ENCODE measurements at regions not wholly inside any gene's neighbourhood (a gene's known extent, or its start where the extent isn't known, plus 50 kb on each side); places are given as distances from the start of the nearest gene placed in this dataset.

DNA sequence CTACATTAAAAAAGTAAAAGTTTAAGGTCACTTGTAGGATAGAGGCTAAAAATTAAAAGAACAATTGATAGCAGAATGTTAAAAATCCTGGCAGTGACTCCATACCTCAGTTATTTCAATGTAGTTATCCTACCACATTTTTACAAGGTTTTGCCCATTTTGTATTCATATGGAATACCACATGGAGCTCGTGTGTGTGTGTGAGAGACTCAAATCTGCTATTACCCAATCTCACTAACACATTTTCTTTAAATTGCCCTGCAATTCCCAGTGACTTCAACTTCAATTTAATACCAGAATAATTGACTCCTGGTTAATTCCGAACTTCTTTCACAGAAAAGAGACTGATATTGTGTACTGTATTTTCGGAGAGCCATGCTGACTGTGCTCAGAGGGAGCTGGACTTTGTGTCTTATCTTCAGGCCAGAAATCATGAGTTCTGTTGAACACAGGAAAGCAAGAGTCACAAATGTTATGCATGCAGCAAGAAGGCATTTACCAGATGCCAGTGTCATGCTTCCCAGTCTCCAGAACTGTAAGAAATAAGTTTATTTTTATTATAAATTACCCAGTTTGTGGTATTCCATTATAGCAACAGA is 529.0 kb upstream of the NECTIN3 start:
- Mint-ChIP-seq H3K27ac (no peak overlapping the region), H3K9me3 (no peaks in the 10 kb centered on the region), H3K4me1 (ENCODE audit: low read depth) (no peaks in the 10 kb centered on the region), H3K36me3 (ENCODE audit: low read depth) (no peaks in the 10 kb centered on the region), H3K27me3 (peaks cover 3% of the 10 kb centered on the region), H3K4me3 (no peak overlapping the region)

DNA sequence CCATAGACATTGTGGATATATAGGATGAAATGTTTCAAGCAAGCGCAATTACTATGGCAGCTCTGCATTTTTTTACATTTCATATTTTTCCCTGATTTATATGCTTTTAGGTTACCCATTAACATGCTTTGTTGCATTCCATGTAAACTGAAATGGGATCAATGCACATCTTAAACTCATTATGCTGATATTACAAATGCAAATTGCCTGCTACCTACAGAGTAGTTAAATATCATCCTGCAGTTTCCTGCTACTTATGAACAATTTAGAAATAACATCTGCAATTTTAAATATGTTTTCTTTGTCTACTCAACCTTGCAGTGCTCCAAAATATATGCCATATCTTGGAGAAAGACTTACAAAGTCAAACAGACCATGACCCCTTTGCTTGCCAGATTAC is 526.9 kb upstream of the NECTIN3 start:
- H3K4me3 Mint-ChIP-seq, result no peak overlapping the region
- no peaks in the 10 kb centered on the region for H3K9me3 Mint-ChIP-seq
- no peak overlapping the region for H3K27ac Mint-ChIP-seq
- peaks cover 3% of the 10 kb centered on the region for H3K27me3 Mint-ChIP-seq
- no peaks in the 10 kb centered on the region for H3K4me1 Mint-ChIP-seq (ENCODE audit: low read depth)
- H3K36me3 Mint-ChIP-seq (ENCODE audit: low read depth), result no peaks in the 10 kb centered on the region

DNA sequence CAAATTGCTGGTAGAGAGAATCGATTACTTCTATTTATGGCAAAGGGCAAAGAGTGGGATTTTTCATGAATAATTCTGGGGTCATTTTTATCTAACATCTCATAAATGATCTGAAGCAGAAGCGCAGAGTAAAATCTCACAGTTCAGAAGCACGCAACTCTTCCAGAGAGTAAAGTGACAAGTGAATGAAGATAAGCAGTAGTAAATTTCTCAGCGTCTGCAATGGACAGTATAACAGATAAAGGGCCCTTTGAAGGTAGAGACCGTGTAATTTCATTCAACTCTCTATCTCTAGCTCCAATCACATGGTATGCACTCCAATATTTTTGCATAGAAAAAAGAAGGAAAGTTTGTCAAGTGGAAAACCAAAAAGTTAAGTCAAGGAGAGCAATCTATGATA is 521.1 kb upstream of the NECTIN3 start:
- Mint-ChIP-seq H3K27ac (no peak overlapping the region), H3K36me3 (ENCODE audit: low read depth) (no peaks in the 10 kb centered on the region), H3K27me3 (peaks cover 5% of the 10 kb centered on the region), H3K9me3 (no peaks in the 10 kb centered on the region), H3K4me3 (no peak overlapping the region), H3K4me1 (ENCODE audit: low read depth) (no peaks in the 10 kb centered on the region)

DNA sequence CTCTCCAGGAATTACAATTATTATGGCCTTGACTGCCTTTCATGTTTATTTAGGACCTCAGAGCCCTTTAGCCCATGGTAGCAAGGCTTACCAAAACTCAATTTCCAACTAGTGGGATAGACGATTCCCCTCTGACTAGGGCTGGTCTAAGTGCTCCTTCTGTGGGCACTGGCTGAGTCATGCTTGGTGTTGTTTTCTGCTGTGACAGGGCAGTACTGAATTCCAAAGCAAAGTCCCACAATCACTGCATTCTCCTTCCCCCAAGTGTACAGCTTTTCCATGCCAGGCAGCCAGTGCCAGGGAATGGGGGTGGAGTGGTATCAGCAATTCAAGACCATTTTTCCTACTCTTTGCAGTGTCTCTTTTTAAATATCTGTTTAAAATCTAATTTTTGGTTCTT is 509.0 kb upstream of the NECTIN3 start:
- Mint-ChIP-seq H3K4me1 (ENCODE audit: low read depth) (no peaks in the 10 kb centered on the region), H3K4me3 (no peak overlapping the region), H3K27me3 (peaks cover 8% of the 10 kb centered on the region), H3K27ac (no peak overlapping the region), H3K9me3 (no peaks in the 10 kb centered on the region), H3K36me3 (ENCODE audit: low read depth) (no peaks in the 10 kb centered on the region)

DNA sequence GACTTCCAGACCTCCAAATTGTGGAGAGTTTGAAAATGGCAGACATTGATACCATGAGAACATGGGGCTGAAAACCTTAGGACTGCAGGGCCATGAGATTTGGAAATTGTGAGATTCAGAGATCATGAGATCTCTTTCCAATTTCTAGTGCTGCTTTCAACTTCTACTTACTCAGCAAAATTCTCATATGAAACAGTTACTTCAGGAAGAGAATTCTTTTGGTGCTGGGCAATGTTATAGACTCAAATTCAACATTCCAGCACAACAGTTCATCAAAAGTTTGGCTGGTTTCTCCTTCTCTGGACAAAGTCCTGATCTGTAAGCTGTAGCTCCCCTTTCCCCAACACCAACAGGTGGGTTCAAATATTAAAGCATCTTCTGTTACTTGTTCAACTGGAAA is 506.9 kb upstream of the NECTIN3 start:
- no peaks in the 10 kb centered on the region for H3K4me1 Mint-ChIP-seq (ENCODE audit: low read depth)
- H3K27me3 Mint-ChIP-seq, result peaks cover 8% of the 10 kb centered on the region

DNA sequence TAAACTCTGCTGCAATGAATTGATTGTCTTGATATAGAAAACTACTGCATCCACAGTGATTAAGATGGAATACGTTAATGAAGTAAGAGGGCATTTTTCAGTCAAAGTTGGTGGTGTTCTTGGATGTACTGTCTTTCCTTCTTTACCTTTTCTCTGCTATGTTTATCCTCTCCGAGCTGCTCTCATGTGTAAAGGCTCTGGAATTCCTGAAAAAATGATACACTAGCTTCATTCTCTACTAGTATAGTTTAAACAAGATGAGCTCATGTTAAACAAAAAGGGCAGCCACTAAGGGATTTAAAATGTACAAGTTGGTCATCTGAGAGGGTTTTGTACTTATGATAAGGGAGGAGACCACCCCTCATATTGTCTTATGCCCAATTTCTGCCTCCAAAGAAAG is 504.6 kb upstream of the NECTIN3 start:
- H3K4me1 Mint-ChIP-seq (ENCODE audit: low read depth), result no peaks in the 10 kb centered on the region
- peaks cover 8% of the 10 kb centered on the region for H3K27me3 Mint-ChIP-seq
- no peaks in the 10 kb centered on the region for H3K36me3 Mint-ChIP-seq (ENCODE audit: low read depth)
- no peak overlapping the region for H3K27ac Mint-ChIP-seq
- H3K4me3 Mint-ChIP-seq, result no peak overlapping the region
- H3K9me3 Mint-ChIP-seq, result no peaks in the 10 kb centered on the region

More for the DNA sequence above, 506.9 kb upstream of the NECTIN3 start:
- no peaks in the 10 kb centered on the region for H3K36me3 Mint-ChIP-seq (ENCODE audit: low read depth)
- H3K27ac Mint-ChIP-seq, result no peak overlapping the region
- no peaks in the 10 kb centered on the region for H3K9me3 Mint-ChIP-seq
- H3K4me3 Mint-ChIP-seq, result no peak overlapping the region

DNA sequence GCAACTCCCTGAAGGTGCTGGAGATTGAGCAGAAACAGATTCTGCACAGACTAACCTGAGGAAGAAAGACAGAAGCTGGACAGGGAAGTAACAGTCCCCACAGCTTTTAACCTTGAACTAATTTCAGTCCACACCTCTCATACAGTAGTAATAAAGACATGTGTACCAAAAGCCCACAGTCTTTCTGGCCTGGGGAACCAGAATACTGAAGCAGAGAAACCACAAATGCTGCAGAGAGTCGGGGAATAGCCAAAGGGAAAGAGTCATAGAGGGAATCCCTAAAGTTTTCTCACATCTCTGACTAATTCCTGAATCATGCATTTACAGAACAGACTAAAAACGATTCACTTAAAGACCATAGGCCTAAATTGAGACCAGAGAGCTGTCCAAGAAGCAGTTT is 503.4 kb upstream of the NECTIN3 start:
- no peak overlapping the region for H3K27ac Mint-ChIP-seq
- H3K4me3 Mint-ChIP-seq, result no peak overlapping the region
- H3K9me3 Mint-ChIP-seq, result no peaks in the 10 kb centered on the region
- peaks cover 8% of the 10 kb centered on the region for H3K27me3 Mint-ChIP-seq
- H3K4me1 Mint-ChIP-seq (ENCODE audit: low read depth), result no peaks in the 10 kb centered on the region
- no peaks in the 10 kb centered on the region for H3K36me3 Mint-ChIP-seq (ENCODE audit: low read depth)

DNA sequence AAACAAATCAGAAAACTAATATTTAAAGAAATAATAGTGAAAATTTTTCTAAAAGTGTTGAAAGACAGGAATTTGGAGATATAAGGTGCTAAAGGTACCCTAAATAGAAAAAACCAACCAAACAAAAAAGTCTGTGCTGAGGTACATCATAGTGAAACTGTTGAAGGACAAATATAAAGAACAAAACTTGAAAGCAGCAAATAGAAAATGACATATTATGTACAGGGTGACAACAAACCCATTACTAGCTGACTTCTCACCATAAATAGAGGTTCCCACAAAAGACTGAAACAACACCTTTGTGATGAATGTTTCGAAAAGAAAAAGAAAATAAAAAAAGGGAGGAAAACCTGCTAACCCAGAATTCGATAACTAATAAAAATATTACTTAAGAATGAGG is 502.5 kb upstream of the NECTIN3 start:
- H3K27me3 Mint-ChIP-seq, result peaks cover 4% of the 10 kb centered on the region
- H3K27ac Mint-ChIP-seq, result no peak overlapping the region
- H3K4me3 Mint-ChIP-seq, result no peak overlapping the region
- H3K36me3 Mint-ChIP-seq (ENCODE audit: low read depth), result no peaks in the 10 kb centered on the region
- no peaks in the 10 kb centered on the region for H3K4me1 Mint-ChIP-seq (ENCODE audit: low read depth)
- no peaks in the 10 kb centered on the region for H3K9me3 Mint-ChIP-seq

DNA sequence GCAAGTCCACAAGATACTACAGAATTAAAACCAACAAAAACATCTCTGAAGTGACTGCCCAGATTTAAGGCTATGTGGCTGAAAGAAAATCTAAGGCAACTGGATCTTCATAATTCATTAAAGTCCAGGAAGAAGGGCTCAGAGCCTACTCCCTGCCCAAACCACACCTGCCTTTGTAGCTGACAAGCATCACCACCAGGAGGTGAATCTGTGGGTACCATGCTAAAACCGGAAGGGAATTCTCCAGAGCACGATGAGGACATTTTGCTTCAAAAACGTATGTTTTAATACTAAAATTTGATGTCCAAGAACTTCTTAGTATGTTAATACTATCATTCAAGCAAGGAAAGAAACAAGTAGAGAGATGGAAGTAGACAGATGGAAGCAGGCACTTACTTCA is 495.9 kb upstream of the NECTIN3 start:
- no peak overlapping the region for H3K4me3 Mint-ChIP-seq
- no peak overlapping the region for H3K27ac Mint-ChIP-seq
- no peaks in the 10 kb centered on the region for H3K9me3 Mint-ChIP-seq

DNA sequence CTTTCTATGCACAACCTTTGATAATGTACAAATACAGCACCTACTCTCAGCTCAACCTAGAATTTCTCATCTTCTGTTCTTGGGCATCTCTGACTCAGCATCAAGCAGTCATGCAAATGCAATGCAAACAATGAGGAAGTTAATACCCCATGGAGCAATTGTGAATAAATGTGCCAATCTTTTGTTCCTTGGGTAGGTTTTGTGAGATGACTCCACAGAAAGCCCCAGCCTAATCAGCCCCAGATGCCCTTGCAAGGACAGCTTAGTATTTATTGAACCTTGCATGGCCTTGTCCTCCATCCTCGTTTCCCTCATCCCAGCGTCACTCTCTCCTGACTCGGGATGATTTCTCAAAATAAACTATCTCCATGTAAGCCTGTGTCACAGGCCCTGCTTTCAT is 494.7 kb upstream of the NECTIN3 start:
- Mint-ChIP-seq H3K27me3 (no peaks in the 10 kb centered on the region), H3K9me3 (no peaks in the 10 kb centered on the region), H3K36me3 (ENCODE audit: low read depth) (no peaks in the 10 kb centered on the region), H3K27ac (no peak overlapping the region), H3K4me1 (ENCODE audit: low read depth) (no peaks in the 10 kb centered on the region), H3K4me3 (no peak overlapping the region)

More for the DNA sequence above, 495.9 kb upstream of the NECTIN3 start:
- no peaks in the 10 kb centered on the region for H3K27me3 Mint-ChIP-seq
- no peaks in the 10 kb centered on the region for H3K4me1 Mint-ChIP-seq (ENCODE audit: low read depth)
- H3K36me3 Mint-ChIP-seq (ENCODE audit: low read depth), result no peaks in the 10 kb centered on the region

DNA sequence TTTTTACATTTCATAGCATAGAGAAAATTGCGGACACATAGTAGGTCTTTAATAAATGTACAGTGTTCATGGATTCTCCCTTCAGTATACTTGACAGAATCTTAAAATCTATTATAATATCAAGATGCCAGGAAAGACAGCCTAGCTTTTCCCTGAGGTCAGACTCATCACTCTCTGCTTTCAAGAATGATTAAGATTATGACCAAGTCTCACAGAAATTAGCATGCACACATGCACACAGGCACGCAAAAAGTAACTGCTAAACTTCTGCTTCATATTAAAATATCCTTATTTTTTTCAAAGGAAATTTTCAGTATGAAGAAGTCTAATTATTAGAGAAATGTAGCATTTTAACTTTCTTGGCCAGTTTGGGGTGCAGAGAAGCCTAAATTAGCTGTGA is 493.8 kb upstream of the NECTIN3 start:
- H3K27ac Mint-ChIP-seq, result no peak overlapping the region
- H3K36me3 Mint-ChIP-seq (ENCODE audit: low read depth), result no peaks in the 10 kb centered on the region
- H3K4me1 Mint-ChIP-seq (ENCODE audit: low read depth), result no peaks in the 10 kb centered on the region
- H3K27me3 Mint-ChIP-seq, result no peaks in the 10 kb centered on the region
- no peaks in the 10 kb centered on the region for H3K9me3 Mint-ChIP-seq
- no peak overlapping the region for H3K4me3 Mint-ChIP-seq

DNA sequence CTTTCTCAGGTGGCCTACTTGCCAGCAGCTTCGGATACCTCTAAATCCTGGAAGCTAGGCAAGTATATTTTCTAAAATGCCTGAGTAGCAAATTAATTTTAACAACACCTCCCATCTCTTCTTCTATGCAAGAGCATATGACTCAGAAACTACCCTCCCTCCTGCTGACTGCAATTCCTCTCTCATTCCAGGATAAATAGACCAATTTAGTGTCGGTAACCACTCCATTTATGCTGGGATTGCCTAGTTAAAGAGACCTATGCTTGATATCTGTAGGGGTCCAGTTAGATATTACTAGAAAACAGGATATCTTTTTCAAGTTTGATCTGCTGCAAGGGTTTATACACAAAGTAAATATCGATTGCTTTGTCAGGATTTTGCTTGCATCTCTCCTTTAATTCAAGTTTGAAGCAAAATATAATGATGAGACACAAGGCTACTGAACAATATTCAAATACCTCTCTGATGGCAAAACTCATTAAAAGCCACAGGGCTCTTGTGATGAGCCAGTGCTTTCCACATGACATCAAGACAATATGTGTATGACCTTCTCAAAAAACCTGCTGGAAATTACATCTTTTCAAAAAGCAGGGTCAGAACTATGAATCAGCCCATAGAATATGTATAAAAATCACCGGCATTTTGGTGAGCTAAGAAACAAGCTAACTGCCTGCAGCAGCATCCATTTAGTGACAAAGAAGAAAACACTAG is 491.6 kb upstream of the NECTIN3 start:
- H3K4me3 Mint-ChIP-seq, result no peak overlapping the region
- no peak overlapping the region for H3K27ac Mint-ChIP-seq
- no peaks in the 10 kb centered on the region for H3K36me3 Mint-ChIP-seq (ENCODE audit: low read depth)
- H3K9me3 Mint-ChIP-seq, result no peaks in the 10 kb centered on the region
- H3K27me3 Mint-ChIP-seq, result no peaks in the 10 kb centered on the region
- no peaks in the 10 kb centered on the region for H3K4me1 Mint-ChIP-seq (ENCODE audit: low read depth)

DNA sequence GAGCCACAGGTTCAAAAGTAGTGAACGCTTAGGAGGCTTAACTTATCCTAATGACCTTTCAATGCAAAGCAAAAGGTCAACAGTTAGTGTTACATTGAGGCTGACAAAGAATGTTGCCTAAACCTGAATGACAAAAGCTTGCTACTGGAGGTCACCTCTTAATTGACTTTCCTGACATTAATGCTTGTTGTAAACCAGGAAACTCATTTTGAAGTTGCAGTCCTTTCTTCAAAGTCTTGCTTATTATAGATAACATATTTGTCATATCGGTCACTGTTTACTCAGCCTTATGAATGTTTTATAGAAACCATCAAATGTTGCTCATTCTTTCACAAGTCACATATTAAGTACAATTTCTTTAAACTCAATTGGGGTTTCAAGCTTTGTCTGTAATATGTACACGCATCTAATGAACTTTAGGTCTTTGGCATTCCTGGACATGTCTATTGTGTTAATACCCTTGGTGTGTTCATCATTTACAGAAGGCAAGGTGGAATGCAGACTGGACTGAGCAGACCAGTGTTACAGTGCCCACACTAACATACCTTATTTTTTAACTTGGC is 488.2 kb upstream of the NECTIN3 start:
- Mint-ChIP-seq H3K36me3 (ENCODE audit: low read depth) (no peaks in the 10 kb centered on the region), H3K9me3 (no peaks in the 10 kb centered on the region), H3K27ac (no peak overlapping the region), H3K4me1 (ENCODE audit: low read depth) (no peaks in the 10 kb centered on the region), H3K4me3 (no peak overlapping the region), H3K27me3 (no peaks in the 10 kb centered on the region)

DNA sequence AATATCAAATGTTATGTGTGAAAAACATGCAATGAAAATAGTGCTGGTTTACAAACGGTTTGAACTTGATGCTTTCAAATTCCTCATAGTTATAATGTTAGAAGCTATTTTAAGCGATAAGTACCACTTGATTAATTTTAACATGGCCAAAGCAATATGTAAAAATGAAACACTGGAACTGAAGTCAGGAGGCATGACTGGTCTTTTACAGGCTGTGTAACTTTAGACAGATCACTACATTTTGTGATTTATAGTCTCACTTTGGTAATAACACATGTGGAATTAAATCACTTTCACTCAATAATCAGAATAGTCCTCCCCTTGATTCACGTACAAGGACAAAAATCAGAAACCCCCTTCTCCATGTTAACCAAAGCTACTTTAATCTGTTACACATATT is 482.7 kb upstream of the NECTIN3 start:
- Mint-ChIP-seq H3K9me3 (no peaks in the 10 kb centered on the region), H3K36me3 (ENCODE audit: low read depth) (no peaks in the 10 kb centered on the region), H3K4me1 (ENCODE audit: low read depth) (no peaks in the 10 kb centered on the region), H3K4me3 (no peak overlapping the region), H3K27ac (no peak overlapping the region), H3K27me3 (no peaks in the 10 kb centered on the region)

DNA sequence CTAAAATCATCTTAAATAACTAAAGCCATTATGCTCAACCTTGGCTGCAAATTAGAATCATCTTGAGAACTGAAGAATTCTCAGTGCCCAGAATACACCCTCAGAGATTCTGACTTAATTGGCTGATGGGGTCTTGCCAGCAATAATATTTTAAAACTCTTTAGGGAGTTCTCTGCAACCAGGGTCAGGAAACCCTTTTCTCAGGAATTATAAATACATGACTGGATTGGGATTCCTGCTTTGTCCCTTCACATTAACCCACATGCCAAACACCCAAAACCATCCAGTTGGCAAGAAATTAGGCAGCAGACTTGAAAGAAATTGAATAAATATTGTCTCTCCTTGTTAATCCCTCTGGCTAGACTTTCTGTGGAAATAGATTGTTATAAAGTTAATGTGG is 482.3 kb upstream of the NECTIN3 start:
- Mint-ChIP-seq H3K36me3 (ENCODE audit: low read depth) (no peaks in the 10 kb centered on the region), H3K9me3 (peaks cover 4% of the 10 kb centered on the region), H3K27ac (no peak overlapping the region), H3K4me3 (no peak overlapping the region), H3K27me3 (no peaks in the 10 kb centered on the region), H3K4me1 (ENCODE audit: low read depth) (no peaks in the 10 kb centered on the region)

DNA sequence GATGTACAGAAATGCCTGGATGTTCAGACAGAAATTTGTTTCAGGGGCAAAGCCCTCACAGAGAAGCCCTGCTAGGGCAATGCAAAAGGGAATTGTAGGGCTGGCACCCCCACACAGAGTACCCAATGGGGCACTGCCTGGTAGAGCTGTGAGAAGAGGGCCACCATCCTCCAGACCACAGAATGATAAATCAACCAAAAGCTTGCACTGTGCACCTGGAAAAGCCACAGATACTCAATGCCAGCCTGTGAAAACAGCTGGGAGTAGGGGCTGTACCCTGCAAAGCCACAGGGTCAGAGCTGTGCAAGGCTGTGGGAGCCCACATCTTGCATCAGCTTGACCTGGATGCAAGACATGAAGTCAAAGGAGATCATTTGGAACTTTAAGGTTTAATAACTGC is 477.9 kb upstream of the NECTIN3 start:
- no peaks in the 10 kb centered on the region for H3K36me3 Mint-ChIP-seq (ENCODE audit: low read depth)
- H3K4me1 Mint-ChIP-seq (ENCODE audit: low read depth), result no peaks in the 10 kb centered on the region
- H3K27me3 Mint-ChIP-seq, result no peaks in the 10 kb centered on the region
- no peak overlapping the region for H3K27ac Mint-ChIP-seq
- peaks cover 8% of the 10 kb centered on the region for H3K9me3 Mint-ChIP-seq
- H3K4me3 Mint-ChIP-seq, result no peak overlapping the region
